ENCODE measurements at regions not wholly inside any gene's neighbourhood (a gene's known extent, or its start where the extent isn't known, plus 50 kb on each side); places are given as distances from the start of the nearest gene placed in this dataset.

DNA sequence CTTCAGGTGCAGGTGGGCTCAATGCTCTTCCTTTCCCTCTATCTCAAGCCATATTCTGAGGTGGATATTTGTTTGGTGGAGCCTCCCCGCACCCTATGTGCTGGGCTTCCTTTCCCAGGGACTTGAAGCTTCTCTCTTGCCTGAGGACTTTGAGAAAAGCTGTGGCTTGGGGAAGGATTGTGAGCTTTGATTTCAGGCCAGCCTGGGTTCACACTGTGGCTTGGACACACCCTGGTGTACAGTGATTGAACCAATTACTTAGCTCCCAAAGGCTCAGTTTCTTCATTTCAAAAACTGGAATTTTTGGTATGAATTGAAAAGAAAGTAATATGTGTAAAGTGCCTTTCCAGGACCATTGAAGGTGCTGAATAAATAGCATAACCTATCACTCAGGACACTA, 224.5 kb upstream of the GLI3 start:
- no peaks in the 10 kb centered on the region for H3K9me3 ChIP-seq (ENCODE audit: insufficient read depth, low read length, severe bottlenecking)
- no peak overlapping the region for H3K4me3 ChIP-seq (ENCODE audit: low read depth in 1 of 2, low read length in 2 of 2)
- no peaks in the 10 kb centered on the region for H3K27me3 ChIP-seq (ENCODE audit: insufficient read depth, low read length, poor library complexity)
- H3K9ac ChIP-seq (ENCODE audit: low read depth, low read length): no peak overlapping the region
- H3K79me2 ChIP-seq (ENCODE audit: insufficient read depth, low read length): no peaks in the 10 kb centered on the region
- H2AFZ ChIP-seq (ENCODE audit: low read depth, low read length): no peak overlapping the region
- H3K36me3 ChIP-seq (ENCODE audit: insufficient read depth, low read length): no peaks in the 10 kb centered on the region
- TF ChIP-seq, protein P1, sequence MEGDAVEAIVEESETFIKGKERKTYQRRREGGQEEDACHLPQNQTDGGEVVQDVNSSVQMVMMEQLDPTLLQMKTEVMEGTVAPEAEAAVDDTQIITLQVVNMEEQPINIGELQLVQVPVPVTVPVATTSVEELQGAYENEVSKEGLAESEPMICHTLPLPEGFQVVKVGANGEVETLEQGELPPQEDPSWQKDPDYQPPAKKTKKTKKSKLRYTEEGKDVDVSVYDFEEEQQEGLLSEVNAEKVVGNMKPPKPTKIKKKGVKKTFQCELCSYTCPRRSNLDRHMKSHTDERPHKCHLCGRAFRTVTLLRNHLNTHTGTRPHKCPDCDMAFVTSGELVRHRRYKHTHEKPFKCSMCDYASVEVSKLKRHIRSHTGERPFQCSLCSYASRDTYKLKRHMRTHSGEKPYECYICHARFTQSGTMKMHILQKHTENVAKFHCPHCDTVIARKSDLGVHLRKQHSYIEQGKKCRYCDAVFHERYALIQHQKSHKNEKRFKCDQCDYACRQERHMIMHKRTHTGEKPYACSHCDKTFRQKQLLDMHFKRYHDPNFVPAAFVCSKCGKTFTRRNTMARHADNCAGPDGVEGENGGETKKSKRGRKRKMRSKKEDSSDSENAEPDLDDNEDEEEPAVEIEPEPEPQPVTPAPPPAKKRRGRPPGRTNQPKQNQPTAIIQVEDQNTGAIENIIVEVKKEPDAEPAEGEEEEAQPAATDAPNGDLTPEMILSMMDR (IDR thresholded peaks at IDR 0.05; ENCODE audit: borderline replicate concordance, extremely low read depth, low read length, poor library complexity, severe bottlenecking): no peak
- TF ChIP-seq EZH2 (IDR thresholded peaks at IDR 0.05; ENCODE audit: borderline replicate concordance, low read depth, low read length, severe bottlenecking): no peak
- ATAC-seq (ENCODE audit: insufficient read depth, low read depth): no peak
- no peaks in the 10 kb centered on the region for H4K20me1 ChIP-seq (ENCODE audit: insufficient read depth, low read length)
- H3K4me1 ChIP-seq (ENCODE audit: insufficient read depth, low read length): no peaks in the 10 kb centered on the region
- no peak overlapping the region for H3K4me2 ChIP-seq (ENCODE audit: insufficient read depth, low read length)
- DNase-seq: no peak
- H3K27ac ChIP-seq (ENCODE audit: low read length): no peak overlapping the region

DNA sequence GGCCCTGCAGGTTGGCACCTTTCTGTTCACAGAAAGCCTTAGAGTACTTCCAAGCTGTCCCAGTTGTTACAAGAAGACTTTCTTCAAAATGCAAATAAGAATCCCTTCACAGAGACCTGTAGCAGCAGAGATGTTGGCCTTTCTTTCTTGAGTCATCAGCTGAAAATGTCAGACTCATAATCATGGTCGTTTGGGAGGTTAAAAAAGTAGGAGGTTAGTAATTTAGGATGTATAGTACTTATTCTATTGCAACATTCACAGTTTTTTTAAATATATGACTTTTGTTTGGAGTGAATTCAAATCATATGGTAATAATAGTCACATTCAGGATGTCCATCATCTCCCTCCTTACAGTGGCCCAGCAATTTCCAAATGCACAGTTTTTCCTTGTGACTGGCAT, 223.9 kb upstream of the GLI3 start:
- Histone ChIP-seq H2AFZ (ENCODE audit: low read depth, low read length) (no peak overlapping the region), H3K9ac (ENCODE audit: low read depth, low read length) (no peak overlapping the region), H3K27ac (ENCODE audit: low read length) (no peak overlapping the region), H3K4me1 (ENCODE audit: insufficient read depth, low read length) (no peaks in the 10 kb centered on the region), H3K79me2 (ENCODE audit: insufficient read depth, low read length) (no peaks in the 10 kb centered on the region), H3K36me3 (ENCODE audit: insufficient read depth, low read length) (no peaks in the 10 kb centered on the region), H3K9me3 (ENCODE audit: insufficient read depth, low read length, severe bottlenecking) (no peaks in the 10 kb centered on the region), H3K4me3 (ENCODE audit: low read depth in 1 of 2, low read length in 2 of 2) (no peak overlapping the region), H4K20me1 (ENCODE audit: insufficient read depth, low read length) (no peaks in the 10 kb centered on the region), H3K27me3 (ENCODE audit: insufficient read depth, low read length, poor library complexity) (no peaks in the 10 kb centered on the region), H3K4me2 (ENCODE audit: insufficient read depth, low read length) (no peak overlapping the region)
- ATAC-seq (ENCODE audit: insufficient read depth, low read depth) (no peak), DNase-seq (no peak)
- TF ChIP-seq, protein P1 (IDR thresholded peaks at IDR 0.05; ENCODE audit: borderline replicate concordance, extremely low read depth, low read length, poor library complexity, severe bottlenecking): no peak
- no peak for TF ChIP-seq EZH2 (IDR thresholded peaks at IDR 0.05; ENCODE audit: borderline replicate concordance, low read depth, low read length, severe bottlenecking)

DNA sequence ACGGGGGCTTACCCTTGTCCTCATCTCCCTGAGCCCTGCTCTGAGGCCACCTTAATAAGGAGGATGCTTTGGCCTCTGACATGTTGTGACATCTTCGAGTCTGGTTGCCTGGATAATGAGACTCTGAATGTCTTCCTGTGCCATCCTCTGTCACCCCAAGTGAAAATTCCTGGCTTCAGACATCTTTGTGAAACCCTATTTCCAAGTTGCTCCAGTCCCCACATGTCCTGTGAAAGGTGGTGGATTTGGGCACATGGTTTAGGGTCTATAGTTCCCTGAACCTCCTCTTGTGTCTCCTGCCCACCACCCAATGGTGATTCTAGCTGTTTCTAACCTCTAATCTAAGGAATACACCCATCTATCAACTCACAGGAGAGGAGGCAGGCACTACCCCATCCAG, 223.1 kb upstream of the GLI3 start:
- no peaks in the 10 kb centered on the region for H3K9me3 ChIP-seq (ENCODE audit: insufficient read depth, low read length, severe bottlenecking)
- no peak overlapping the region for H3K4me3 ChIP-seq (ENCODE audit: low read depth in 1 of 2, low read length in 2 of 2)
- no peaks in the 10 kb centered on the region for H3K4me1 ChIP-seq (ENCODE audit: insufficient read depth, low read length)
- no peak for ATAC-seq (ENCODE audit: insufficient read depth, low read depth)
- no peak for TF ChIP-seq EZH2 (IDR thresholded peaks at IDR 0.05; ENCODE audit: borderline replicate concordance, low read depth, low read length, severe bottlenecking)
- TF ChIP-seq, protein P1 (IDR thresholded peaks at IDR 0.05; ENCODE audit: borderline replicate concordance, extremely low read depth, low read length, poor library complexity, severe bottlenecking): no peak
- no peaks in the 10 kb centered on the region for H3K27me3 ChIP-seq (ENCODE audit: insufficient read depth, low read length, poor library complexity)
- no peak overlapping the region for H3K4me2 ChIP-seq (ENCODE audit: insufficient read depth, low read length)
- H3K27ac ChIP-seq (ENCODE audit: low read length): no peak overlapping the region
- no peak overlapping the region for H3K9ac ChIP-seq (ENCODE audit: low read depth, low read length)
- H4K20me1 ChIP-seq (ENCODE audit: insufficient read depth, low read length): no peaks in the 10 kb centered on the region
- no peak for DNase-seq
- H3K36me3 ChIP-seq (ENCODE audit: insufficient read depth, low read length): no peaks in the 10 kb centered on the region
- no peaks in the 10 kb centered on the region for H3K79me2 ChIP-seq (ENCODE audit: insufficient read depth, low read length)
- no peak overlapping the region for H2AFZ ChIP-seq (ENCODE audit: low read depth, low read length)

DNA sequence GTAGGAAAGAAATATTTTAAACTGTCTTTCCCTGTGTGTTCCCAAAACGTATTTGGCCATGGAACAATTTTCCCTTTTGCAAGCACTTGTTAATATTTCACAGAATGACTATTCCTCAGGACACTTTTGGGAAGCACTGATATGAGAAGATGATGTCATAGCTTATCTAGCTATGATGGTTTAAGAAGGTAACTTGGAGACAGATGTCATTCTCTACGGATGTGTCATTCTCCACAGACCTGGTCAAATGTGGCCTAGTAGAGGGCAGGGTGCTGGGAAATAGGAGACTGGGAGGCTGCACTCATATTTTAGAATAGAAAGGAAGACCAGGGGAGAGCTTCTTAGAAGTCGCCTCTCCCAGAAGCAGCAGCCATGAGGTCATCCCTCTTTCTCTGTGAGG, 220.7 kb upstream of the GLI3 start:
- no peak overlapping the region for H3K4me2 ChIP-seq (ENCODE audit: insufficient read depth, low read length)
- DNase-seq (no peak), ATAC-seq (ENCODE audit: insufficient read depth, low read depth) (no peak)
- H3K27ac ChIP-seq (ENCODE audit: low read length): no peak overlapping the region
- no peak overlapping the region for H3K4me3 ChIP-seq (ENCODE audit: low read depth in 1 of 2, low read length in 2 of 2)
- H3K4me1 ChIP-seq (ENCODE audit: insufficient read depth, low read length): no peaks in the 10 kb centered on the region
- no peak for TF ChIP-seq EZH2 (IDR thresholded peaks at IDR 0.05; ENCODE audit: borderline replicate concordance, low read depth, low read length, severe bottlenecking)
- TF ChIP-seq, protein P1 (IDR thresholded peaks at IDR 0.05; ENCODE audit: borderline replicate concordance, extremely low read depth, low read length, poor library complexity, severe bottlenecking): no peak
- no peak overlapping the region for H3K9ac ChIP-seq (ENCODE audit: low read depth, low read length)
- H3K36me3 ChIP-seq (ENCODE audit: insufficient read depth, low read length): no peaks in the 10 kb centered on the region
- no peaks in the 10 kb centered on the region for H3K27me3 ChIP-seq (ENCODE audit: insufficient read depth, low read length, poor library complexity)
- no peaks in the 10 kb centered on the region for H4K20me1 ChIP-seq (ENCODE audit: insufficient read depth, low read length)
- no peaks in the 10 kb centered on the region for H3K79me2 ChIP-seq (ENCODE audit: insufficient read depth, low read length)
- no peaks in the 10 kb centered on the region for H3K9me3 ChIP-seq (ENCODE audit: insufficient read depth, low read length, severe bottlenecking)
- H2AFZ ChIP-seq (ENCODE audit: low read depth, low read length): no peak overlapping the region

Measured in DND-41 (cell line).